ENCODE measurements at regions not wholly inside any gene's neighbourhood (a gene's known extent, or its start where the extent isn't known, plus 50 kb on each side); places are given as distances from the start of the nearest gene placed in this dataset.

DNA sequence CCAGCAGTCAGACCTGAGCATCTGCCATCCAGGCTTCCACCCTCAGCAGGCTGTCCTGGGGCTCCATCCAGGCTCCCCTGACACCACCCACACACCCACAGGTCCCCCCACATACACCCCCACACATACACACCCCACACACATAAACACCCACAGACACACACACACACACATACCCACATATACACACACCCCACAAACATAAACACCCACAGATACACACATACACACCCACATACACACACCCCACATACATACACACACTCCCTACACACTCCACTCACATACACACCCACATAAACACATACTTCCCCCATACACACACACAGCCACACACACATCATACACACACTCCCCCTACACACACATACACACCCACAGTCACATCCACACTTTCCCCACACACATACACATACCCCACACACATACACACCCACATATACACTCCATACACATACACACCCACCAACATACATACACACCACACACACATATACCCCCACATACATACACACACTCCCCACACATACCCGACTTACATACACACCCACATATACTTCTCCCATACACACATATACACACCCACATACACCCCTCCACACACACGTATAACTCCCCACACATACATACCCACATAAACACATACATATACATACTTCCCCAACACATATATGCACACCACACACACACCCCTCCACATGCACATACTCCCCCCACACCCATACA, 183.3 kb upstream of the ETAA1 start:
- TF ChIP-seq, protein P1, sequence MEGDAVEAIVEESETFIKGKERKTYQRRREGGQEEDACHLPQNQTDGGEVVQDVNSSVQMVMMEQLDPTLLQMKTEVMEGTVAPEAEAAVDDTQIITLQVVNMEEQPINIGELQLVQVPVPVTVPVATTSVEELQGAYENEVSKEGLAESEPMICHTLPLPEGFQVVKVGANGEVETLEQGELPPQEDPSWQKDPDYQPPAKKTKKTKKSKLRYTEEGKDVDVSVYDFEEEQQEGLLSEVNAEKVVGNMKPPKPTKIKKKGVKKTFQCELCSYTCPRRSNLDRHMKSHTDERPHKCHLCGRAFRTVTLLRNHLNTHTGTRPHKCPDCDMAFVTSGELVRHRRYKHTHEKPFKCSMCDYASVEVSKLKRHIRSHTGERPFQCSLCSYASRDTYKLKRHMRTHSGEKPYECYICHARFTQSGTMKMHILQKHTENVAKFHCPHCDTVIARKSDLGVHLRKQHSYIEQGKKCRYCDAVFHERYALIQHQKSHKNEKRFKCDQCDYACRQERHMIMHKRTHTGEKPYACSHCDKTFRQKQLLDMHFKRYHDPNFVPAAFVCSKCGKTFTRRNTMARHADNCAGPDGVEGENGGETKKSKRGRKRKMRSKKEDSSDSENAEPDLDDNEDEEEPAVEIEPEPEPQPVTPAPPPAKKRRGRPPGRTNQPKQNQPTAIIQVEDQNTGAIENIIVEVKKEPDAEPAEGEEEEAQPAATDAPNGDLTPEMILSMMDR (IDR thresholded peaks at IDR 0.05; ENCODE audit: low read depth, low read length, poor library complexity, severe bottlenecking): no peak
- no peak for TF ChIP-seq EZH2phosphoT487 (IDR thresholded peaks at IDR 0.05; ENCODE audit: borderline replicate concordance, low read length)
